Gastrocnemius medialis (tissue), 4 donors: ENCODE measurements at regions not wholly inside any gene's neighbourhood (a gene's known extent, or its start where the extent isn't known, plus 50 kb on each side); places are given as distances from the start of the nearest gene placed in this dataset.
"Not testable (repeated sequence)": the region's sequence is repeated elsewhere in the genome, so short reads cannot be mapped to it uniquely, and the experiment has no call there.

ENCODE experiments used
- ATAC-seq, 2 donors: fragments of 150-250 bp; one replicate each; pipeline ENCODE4 v1.9.1; 2016
- DNase-seq, 2 donors: peaks; one replicate each; pipeline ENCODE4 v3.0.0-alpha.2; 2019
- H3K27ac ChIP-seq, 4 donors: fragments of 200-600 bp; sonication (generic); 1 replicate in 1 of 4; 2 replicates in 3 of 4; pipeline ENCODE4 v1.5.1; 2016 to 2018; ENCODE audit warnings: mild to moderate bottlenecking in 2 of 4, moderate library complexity in 1 of 4
- H3K27me3 ChIP-seq, 3 donors: fragments of 200-600 bp; sonication (generic) in 2 of 3; 1 replicate in 1 of 3; 2 replicates in 2 of 3; pipeline versions ENCODE4 v1.5.1 to v1.6.0; 2016 to 2019; ENCODE audit warnings: mild to moderate bottlenecking in 1 of 3, moderate library complexity in 1 of 3
- H3K36me3 ChIP-seq, 2 donors: fragments of 200-600 bp; sonication (generic) in 1 of 2; one replicate each; pipeline ENCODE4 v1.5.1; 2017 to 2018
- H3K4me1 ChIP-seq, 2 donors: fragments of 200-600 bp; sonication (generic) in 1 of 2; one replicate each; pipeline ENCODE4 v1.5.1; 2016 to 2017; ENCODE audit warnings: mild to moderate bottlenecking in 2 of 2
- H3K4me3 ChIP-seq, 4 donors: fragments of 200-600 bp; sonication (generic) in 3 of 4; 1 replicate in 1 of 4; 2 replicates in 3 of 4; pipeline ENCODE4 v1.5.1; 2016 to 2019; ENCODE audit warnings: mild to moderate bottlenecking in 2 of 4
- H3K9me3 ChIP-seq, 3 donors: fragments of 200-600 bp; sonication (generic) in 2 of 3; 1 replicate in 1 of 3; 2 replicates in 2 of 3; pipeline ENCODE4 v1.5.1; 2016 to 2019
- CTCF ChIP-seq, 5 experiments: fragments of 450-650 bp in 3 of 5; fragments of 200-600 bp in 2 of 5; sonication (generic) in 2 of 5; IDR thresholded peaks in 4 of 5; conservative IDR thresholded peaks in 1 of 5; 1 replicate in 4 of 5; 2 replicates in 1 of 5; pipeline ENCODE4 v1.5.1; 2016 to 2019; ENCODE audit warnings: antibody characterized with exemption in 5 of 5, mild to moderate bottlenecking in 3 of 5, moderate library complexity in 3 of 5
- POLR2A ChIP-seq, 2 donors: fragments of 450-650 bp; IDR thresholded peaks; one replicate each; pipeline ENCODE4 v1.6.1; 2017; ENCODE audit warnings: antibody characterized with exemption in 2 of 2, mild to moderate bottlenecking in 2 of 2, moderate library complexity in 2 of 2
- in situ Hi-C, 4 donors: fragments of 200-750 bp; cut with MboI; loops; one replicate each; pipeline versions ENCODE4 v1.15.0 to v1.8.0; 2017; ENCODE audit warnings: low sequenced_read_pairs in 4 of 4
- intact Hi-C: fragments of 100-400 bp; cut with DNase I; formaldehyde crosslinking; loops from one replicate; pipeline ENCODE4 v1.15.1; 2023; ENCODE audit warnings: low total_unique reads

- no peak for DNase-seq
- Histone ChIP-seq H3K36me3 (no peaks in the 10 kb centered on the region), H3K27ac (no peak overlapping the region), H3K4me1 (no peaks in the 10 kb centered on the region), H3K27me3 (no peaks in the 10 kb centered on the region), H3K4me3 (no peak overlapping the region), H3K9me3 (no peaks in the 10 kb centered on the region)
- no peak for TF ChIP-seq CTCF (IDR thresholded peaks at IDR 0.05 in 4 of 5, conservative IDR thresholded peaks at IDR 0.05 in 1 of 5)
- TF ChIP-seq POLR2A (IDR thresholded peaks at IDR 0.05): no peak
- ATAC-seq: no peak
- in situ Hi-C loops (no loop called here), intact Hi-C loops (no loop called here)
These were observed 83.0 kb upstream of the KCNAB1 start for GRCh38 chr3:156037356-156037755.

- no peaks in the 10 kb centered on the region for H3K9me3 ChIP-seq
- H3K4me3 ChIP-seq: no peak overlapping the region
- ATAC-seq: no peak
- H3K4me1 ChIP-seq: no peaks in the 10 kb centered on the region
- H3K36me3 ChIP-seq: no peaks in the 10 kb centered on the region
- no peak for TF ChIP-seq POLR2A (IDR thresholded peaks at IDR 0.05)
- no peak for DNase-seq
- in situ Hi-C loops (no loop called here), intact Hi-C loops (no loop called here)
- no peak overlapping the region for H3K27ac ChIP-seq
- H3K27me3 ChIP-seq: no peaks in the 10 kb centered on the region
These were observed 81.5 kb upstream of the KCNAB1 start for GRCh38 chr3:156038869-156039268.

- Histone ChIP-seq H3K27ac (no peak overlapping the region), H3K9me3 (no peaks in the 10 kb centered on the region), H3K27me3 (no peaks in the 10 kb centered on the region), H3K4me1 (no peaks in the 10 kb centered on the region), H3K4me3 (no peak overlapping the region), H3K36me3 (no peaks in the 10 kb centered on the region)
- no peak for ATAC-seq
- TF ChIP-seq CTCF (IDR thresholded peaks at IDR 0.05 in 4 of 5, conservative IDR thresholded peaks at IDR 0.05 in 1 of 5) (no peak), POLR2A (IDR thresholded peaks at IDR 0.05) (no peak)
- no peak for DNase-seq
- in situ Hi-C loops (no loop called here), intact Hi-C loops (no loop called here)
These were observed 80.3 kb upstream of the KCNAB1 start for GRCh38 chr3:156040041-156040440.

GRCh38 chr3:156041216-156041841, 79.0 kb upstream of the KCNAB1 start:
- intact Hi-C loops, H3K27me3 ChIP-seq, H3K4me1 ChIP-seq, H3K27ac ChIP-seq, H3K36me3 ChIP-seq, ATAC-seq, in situ Hi-C loops, DNase-seq, H3K4me3 ChIP-seq, H3K9me3 ChIP-seq: not testable (repeated sequence)

GRCh38 chr3:156041856-156042255, 78.5 kb upstream of the KCNAB1 start:
- H3K27ac ChIP-seq, H3K27me3 ChIP-seq, DNase-seq, in situ Hi-C loops, H3K4me1 ChIP-seq, H3K36me3 ChIP-seq, H3K4me3 ChIP-seq, H3K9me3 ChIP-seq, ATAC-seq: not testable (repeated sequence)
- intact Hi-C loops: loop anchor here (1.0 kb wide), 1 partner anchor 28 kb away; no protein-coding TSS in a partner anchor

DNA sequence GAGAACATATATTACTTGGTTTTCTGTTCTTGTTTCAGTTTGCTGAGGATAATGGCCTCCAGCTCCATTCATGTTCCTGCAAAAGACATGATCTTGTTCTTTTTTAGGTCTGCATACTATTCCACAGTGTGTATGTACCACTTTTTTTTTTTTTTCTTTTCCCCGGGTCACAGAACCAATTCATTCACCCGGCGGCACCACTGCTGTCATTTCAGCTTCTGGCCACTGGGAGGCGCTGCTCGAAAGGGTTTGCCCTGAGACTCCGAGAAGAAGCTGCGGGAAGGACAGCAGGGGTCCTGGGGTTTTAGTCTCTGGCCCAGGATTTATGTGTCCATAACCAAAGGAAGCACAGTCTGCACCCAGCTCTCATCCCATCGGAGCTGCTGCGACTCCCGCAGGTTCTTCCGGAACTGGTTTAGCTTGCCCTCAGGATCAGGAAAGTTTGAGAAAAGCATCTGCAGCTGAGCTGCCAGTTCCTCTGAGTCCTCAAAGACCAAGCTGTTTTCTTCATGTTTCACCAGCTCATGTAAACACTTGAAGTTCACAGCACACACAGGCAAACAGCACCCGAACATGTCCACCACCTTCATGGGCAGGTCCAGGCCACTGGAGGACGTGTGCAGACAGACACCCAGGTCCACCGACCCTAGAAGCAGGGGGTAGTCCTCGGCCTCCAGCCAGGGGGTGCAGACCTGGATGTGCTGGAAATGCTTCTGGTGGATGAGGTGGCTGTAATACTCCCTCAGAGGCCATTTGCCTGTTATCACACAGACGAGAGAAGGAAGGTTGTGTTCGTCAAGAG, 76.3 kb upstream of the KCNAB1 start:
- H3K9me3 ChIP-seq, H3K27ac ChIP-seq, ATAC-seq, H3K4me3 ChIP-seq, H3K4me1 ChIP-seq, in situ Hi-C loops, H3K27me3 ChIP-seq, intact Hi-C loops, H3K36me3 ChIP-seq: not testable (repeated sequence)
- peak in 1 of 2 donors; percentile 21 for DNase-seq
- TF ChIP-seq CTCF (IDR thresholded peaks at IDR 0.05 in 4 of 5, conservative IDR thresholded peaks at IDR 0.05 in 1 of 5): peak; percentile 13 to 56 (median 33)
